ENCODE measurements at regions not wholly inside any gene's neighbourhood (a gene's known extent, or its start where the extent isn't known, plus 50 kb on each side); places are given as distances from the start of the nearest gene placed in this dataset.

DNA sequence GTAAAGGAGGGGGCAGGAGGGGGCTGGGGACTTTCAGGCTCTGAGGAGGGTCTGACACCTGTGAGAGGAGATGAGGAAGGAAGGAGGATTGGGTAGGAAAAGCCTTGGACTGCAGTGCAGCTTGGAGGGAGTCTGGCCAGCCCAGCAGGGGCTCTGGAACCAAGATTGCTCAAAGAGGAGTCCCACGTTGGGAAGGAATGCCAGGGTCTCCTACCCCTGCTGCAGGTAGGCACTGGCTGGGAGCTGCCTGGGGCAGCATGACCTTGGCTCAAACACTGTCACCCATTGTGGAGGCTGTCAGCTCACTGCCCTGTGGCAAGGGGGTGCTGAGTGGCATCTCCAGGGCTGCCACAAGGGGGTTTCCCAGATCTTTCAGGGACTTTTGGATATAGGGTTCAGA is 94.5 kb downstream of the RPS6KA4 start:
- H3K9ac ChIP-seq (ENCODE audit: control insufficient read depth, insufficient read depth, low read length), result no peak overlapping the region
- WGBS (ENCODE audit: insufficient coverage, insufficient replicate concordance, low lambda C conversion rate, missing lambda C conversion rate), result 0% methylated on average over 1 of the region's 1 CpG
- TF ChIP-seq KLF5 (IDR thresholded peaks at IDR 0.05; ENCODE audit: partially characterized antibody) (no peak), MEF2B (IDR thresholded peaks at IDR 0.05; ENCODE audit: partially characterized antibody, poor library complexity, severe bottlenecking) (no peak), HDGF (IDR thresholded peaks at IDR 0.05) (no peak), TCF3 (IDR thresholded peaks at IDR 0.05; ENCODE audit: borderline replicate concordance, insufficient read depth, low read depth, low read length) (no peak), BACH1 (IDR thresholded peaks at IDR 0.05; ENCODE audit: borderline replicate concordance) (no peak), MTA3 (IDR thresholded peaks at IDR 0.05; ENCODE audit: borderline replicate concordance, low read length) (no peak), ATF7 (IDR thresholded peaks at IDR 0.05; ENCODE audit: low read depth) (no peak)
- TF ChIP-seq, protein P1, sequence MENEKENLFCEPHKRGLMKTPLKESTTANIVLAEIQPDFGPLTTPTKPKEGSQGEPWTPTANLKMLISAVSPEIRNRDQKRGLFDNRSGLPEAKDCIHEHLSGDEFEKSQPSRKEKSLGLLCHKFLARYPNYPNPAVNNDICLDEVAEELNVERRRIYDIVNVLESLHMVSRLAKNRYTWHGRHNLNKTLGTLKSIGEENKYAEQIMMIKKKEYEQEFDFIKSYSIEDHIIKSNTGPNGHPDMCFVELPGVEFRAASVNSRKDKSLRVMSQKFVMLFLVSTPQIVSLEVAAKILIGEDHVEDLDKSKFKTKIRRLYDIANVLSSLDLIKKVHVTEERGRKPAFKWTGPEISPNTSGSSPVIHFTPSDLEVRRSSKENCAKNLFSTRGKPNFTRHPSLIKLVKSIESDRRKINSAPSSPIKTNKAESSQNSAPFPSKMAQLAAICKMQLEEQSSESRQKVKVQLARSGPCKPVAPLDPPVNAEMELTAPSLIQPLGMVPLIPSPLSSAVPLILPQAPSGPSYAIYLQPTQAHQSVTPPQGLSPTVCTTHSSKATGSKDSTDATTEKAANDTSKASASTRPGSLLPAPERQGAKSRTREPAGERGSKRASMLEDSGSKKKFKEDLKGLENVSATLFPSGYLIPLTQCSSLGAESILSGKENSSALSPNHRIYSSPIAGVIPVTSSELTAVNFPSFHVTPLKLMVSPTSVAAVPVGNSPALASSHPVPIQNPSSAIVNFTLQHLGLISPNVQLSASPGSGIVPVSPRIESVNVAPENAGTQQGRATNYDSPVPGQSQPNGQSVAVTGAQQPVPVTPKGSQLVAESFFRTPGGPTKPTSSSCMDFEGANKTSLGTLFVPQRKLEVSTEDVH (IDR thresholded peaks at IDR 0.05; ENCODE audit: low read depth, partially characterized antibody), result no peak
- ChIA-PET CTCF (interaction anchor here (0.6 to 1.0 kb wide), 3 partner anchors 8 to 962 kb away, joined by 3 to 4 read pairs (median 3); no protein-coding TSS in a partner anchor), RAD21 (ENCODE audit: unreplicated experiment) (no interaction called here), SMC1A (ENCODE audit: uncharacterized antibody, unreplicated experiment) (no interaction called here), POLR2A (no interaction called here)
- intact Hi-C loops (cut with micrococcal nuclease; ENCODE audit: unreplicated experiment), result no loop called here
- no peak overlapping the region for H2AFZ ChIP-seq (ENCODE audit: control insufficient read depth, low read depth, low read length)
- H3K79me2 ChIP-seq (ENCODE audit: control insufficient read depth, insufficient read depth, low read length), result no peaks in the 10 kb centered on the region
- no peaks in the 10 kb centered on the region for H4K20me1 ChIP-seq (ENCODE audit: control insufficient read depth, insufficient read depth)
- DNase-seq (ENCODE audit: low read depth, low spot score) (no peak), FAIRE-seq (no peak), ATAC-seq (no peak)
- no peak overlapping the region for H3K4me3 ChIP-seq
- H3K9me3 ChIP-seq (replicated peaks; ENCODE audit: control insufficient read depth, insufficient read depth, low read length), result no peaks in the 10 kb centered on the region
- no peak overlapping the region for H3K4me2 ChIP-seq (ENCODE audit: control insufficient read depth, insufficient read depth)
- BruUV-seq (replicated peaks), result no TSS peak
- 0 out of 4 replicates have a peak, but pooled peaks cover 0 to 2% of the 10 kb centered on the region in 2 experiments for H3K27me3 ChIP-seq (replicated peaks in 1 of 2; ENCODE audit: control insufficient read depth in 2 of 2, insufficient read depth in 2 of 2, low read length in 1 of 2)
- in situ Hi-C loops (cut with MboI), result no loop called here
- peaks cover 11% of the 10 kb centered on the region for H3K4me1 ChIP-seq (ENCODE audit: control insufficient read depth, insufficient read depth, low read length)
- no peaks in the 10 kb centered on the region for H3K36me3 ChIP-seq (ENCODE audit: control insufficient read depth in 2 of 2, insufficient read depth in 2 of 2, low read length in 1 of 2)
- no peak overlapping the region for H3K27ac ChIP-seq (ENCODE audit: control insufficient read depth, insufficient read depth)

All from GM12878 (cell line).